OCI-LY7 (cell line): ENCODE measurements at regions not wholly inside any gene's neighbourhood (a gene's known extent, or its start where the extent isn't known, plus 50 kb on each side); places are given as distances from the start of the nearest gene placed in this dataset.

Source experiments
- BruUV-seq: library from RNA; stranded (reverse); fragments of 400-500 nt; replicated peaks from 2 replicates; lab custom pipeline; 2021; lab: Mats Ljungman, UMichigan
- CTCF ChIA-PET: fragments of 300-600 bp; sonication (Branson Sonifier 250); formaldehyde crosslinking; loops from one replicate; lab custom pipeline; 2022; ENCODE audit warnings: antibody characterized with exemption; ENCODE audit not compliant: unreplicated experiment; lab: Charles Lee
- POLR2A ChIA-PET: fragments of 300-600 bp; sonication (Branson Sonifier 250); formaldehyde crosslinking; loops from one replicate; lab custom pipeline; 2022; ENCODE audit warnings: antibody characterized with exemption; lab: Charles Lee
- DNase-seq: peaks from one replicate; pipeline ENCODE4 v3.0.0-alpha.2; 2015; ENCODE audit warnings: low spot score
- H2AFZ ChIP-seq: fragments of 200-600 bp; sonication (generic), shearing (Covaris generic); 2 replicates; pipeline ENCODE4 v1.6.1; 2014; ENCODE audit warnings: mild to moderate bottlenecking, antibody characterized with exemption, low read length, moderate library complexity
- H3K27ac ChIP-seq: fragments of 200-600 bp; sonication (generic); 2 replicates; pipeline ENCODE4 v1.5.1; 2014; ENCODE audit warnings: mixed run types, low read depth, mild to moderate bottlenecking, moderate library complexity, low read length, inconsistent platforms; ENCODE audit not compliant: poor library complexity, severe bottlenecking
- H3K36me3 ChIP-seq: fragments of 200-600 bp; sonication (generic); 2 replicates; pipeline ENCODE4 v1.6.1; 2014; ENCODE audit warnings: mild to moderate bottlenecking, antibody characterized with exemption, low read length, moderate library complexity, mixed read lengths; ENCODE audit not compliant: insufficient read depth
- H3K4me1 ChIP-seq: fragments of 200-600 bp; sonication (generic); 2 replicates; pipeline ENCODE4 v1.5.1; 2014; ENCODE audit warnings: mild to moderate bottlenecking, low read length; ENCODE audit not compliant: insufficient read depth, poor library complexity, severe bottlenecking
- H3K4me2 ChIP-seq: fragments of 200-600 bp; sonication (generic); 2 replicates; pipeline ENCODE4 v1.6.1; 2014; ENCODE audit warnings: mild to moderate bottlenecking, low read length
- H3K4me3 ChIP-seq: fragments of 200-600 bp; sonication (generic); 2 replicates; pipeline ENCODE4 v1.5.1; 2014; ENCODE audit warnings: mild to moderate bottlenecking, low read depth, low read length; ENCODE audit not compliant: poor library complexity, severe bottlenecking
- H3K79me2 ChIP-seq: fragments of 200-600 bp; sonication (generic); 2 replicates; pipeline ENCODE4 v1.6.1; 2016; ENCODE audit warnings: low read depth, mild to moderate bottlenecking, low read length, moderate library complexity, mixed read lengths; ENCODE audit not compliant: insufficient read depth
- H3K9me2 ChIP-seq: fragments of 200-600 bp; sonication (generic); 2 replicates; pipeline ENCODE4 v1.6.1; 2016; ENCODE audit warnings: mild to moderate bottlenecking, low read length, mixed read lengths; ENCODE audit not compliant: insufficient read depth
- H3K9me3 ChIP-seq: fragments of 200-600 bp; sonication (generic); 2 replicates; pipeline ENCODE4 v1.6.1; 2014; ENCODE audit warnings: mild to moderate bottlenecking, mixed run types, low read length, mixed read lengths
- H4K20me1 ChIP-seq: fragments of 200-600 bp; sonication (generic); 2 replicates; pipeline ENCODE4 v1.6.1; 2014; ENCODE audit warnings: mild to moderate bottlenecking, antibody characterized with exemption, low read length, moderate library complexity, mixed read lengths; ENCODE audit not compliant: insufficient read depth
- EZH2phosphoT487 ChIP-seq: fragments of 200-600 bp; sonication (generic); IDR thresholded peaks from 2 replicates; pipeline ENCODE4 v1.6.1; 2018; ENCODE audit warnings: low read depth, borderline replicate concordance, mild to moderate bottlenecking, mixed run types, antibody characterized with exemption, low read length, moderate library complexity, mixed read lengths
- intact Hi-C: fragments of 100-400 bp; cut with micrococcal nuclease; formaldehyde crosslinking; loops from one replicate; pipeline ENCODE4 v1.10.0; 2022; ENCODE audit not compliant: unreplicated experiment
- TF ChIP-seq, protein P1 (sequence below): fragments of 200-600 bp; sonication (generic); conservative IDR thresholded peaks from 2 replicates; pipeline ENCODE4 v1.5.1; 2014; ENCODE audit warnings: mild to moderate bottlenecking, antibody characterized with exemption, low read length, moderate library complexity, mixed read lengths

DNA sequence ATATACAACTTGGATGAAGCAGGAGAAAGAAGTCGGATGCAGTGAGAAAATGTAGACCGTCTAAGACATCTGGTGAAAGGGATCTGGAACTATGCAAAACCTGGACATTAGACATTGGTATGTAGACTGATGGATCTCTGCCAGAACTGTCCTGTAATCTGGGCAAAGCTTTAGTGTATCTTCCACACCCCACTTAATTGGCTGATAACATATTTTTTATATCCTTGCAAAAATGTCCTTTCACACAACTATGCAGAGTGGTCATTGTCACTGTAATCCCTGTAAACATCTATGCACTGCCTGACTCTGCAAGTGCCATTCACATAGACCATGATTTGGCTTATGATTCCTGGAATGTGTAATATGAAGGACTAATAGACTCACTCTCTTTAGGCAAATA, 163.1 kb downstream of the TUSC7 start:
- Histone ChIP-seq H3K9me2 (no peaks in the 10 kb centered on the region), H3K27ac (no peak overlapping the region), H3K4me2 (no peak overlapping the region), H3K4me3 (no peak overlapping the region), H3K36me3 (no peaks in the 10 kb centered on the region), H3K79me2 (no peaks in the 10 kb centered on the region), H2AFZ (no peak overlapping the region), H3K4me1 (no peaks in the 10 kb centered on the region), H4K20me1 (no peaks in the 10 kb centered on the region), H3K9me3 (no peaks in the 10 kb centered on the region)
- intact Hi-C loops = no loop called here
- no peak for DNase-seq
- BruUV-seq = no TSS peak
- TF ChIP-seq EZH2phosphoT487 = no peak
- TF ChIP-seq, protein P1, sequence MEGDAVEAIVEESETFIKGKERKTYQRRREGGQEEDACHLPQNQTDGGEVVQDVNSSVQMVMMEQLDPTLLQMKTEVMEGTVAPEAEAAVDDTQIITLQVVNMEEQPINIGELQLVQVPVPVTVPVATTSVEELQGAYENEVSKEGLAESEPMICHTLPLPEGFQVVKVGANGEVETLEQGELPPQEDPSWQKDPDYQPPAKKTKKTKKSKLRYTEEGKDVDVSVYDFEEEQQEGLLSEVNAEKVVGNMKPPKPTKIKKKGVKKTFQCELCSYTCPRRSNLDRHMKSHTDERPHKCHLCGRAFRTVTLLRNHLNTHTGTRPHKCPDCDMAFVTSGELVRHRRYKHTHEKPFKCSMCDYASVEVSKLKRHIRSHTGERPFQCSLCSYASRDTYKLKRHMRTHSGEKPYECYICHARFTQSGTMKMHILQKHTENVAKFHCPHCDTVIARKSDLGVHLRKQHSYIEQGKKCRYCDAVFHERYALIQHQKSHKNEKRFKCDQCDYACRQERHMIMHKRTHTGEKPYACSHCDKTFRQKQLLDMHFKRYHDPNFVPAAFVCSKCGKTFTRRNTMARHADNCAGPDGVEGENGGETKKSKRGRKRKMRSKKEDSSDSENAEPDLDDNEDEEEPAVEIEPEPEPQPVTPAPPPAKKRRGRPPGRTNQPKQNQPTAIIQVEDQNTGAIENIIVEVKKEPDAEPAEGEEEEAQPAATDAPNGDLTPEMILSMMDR = no peak
- POLR2A ChIA-PET = interaction anchor here (0.8 to 1.5 kb wide), 2 partner anchors 10 to 11 kb away, joined by 3 to 4 read pairs; no protein-coding TSS in a partner anchor
- CTCF ChIA-PET = no interaction called here

DNA sequence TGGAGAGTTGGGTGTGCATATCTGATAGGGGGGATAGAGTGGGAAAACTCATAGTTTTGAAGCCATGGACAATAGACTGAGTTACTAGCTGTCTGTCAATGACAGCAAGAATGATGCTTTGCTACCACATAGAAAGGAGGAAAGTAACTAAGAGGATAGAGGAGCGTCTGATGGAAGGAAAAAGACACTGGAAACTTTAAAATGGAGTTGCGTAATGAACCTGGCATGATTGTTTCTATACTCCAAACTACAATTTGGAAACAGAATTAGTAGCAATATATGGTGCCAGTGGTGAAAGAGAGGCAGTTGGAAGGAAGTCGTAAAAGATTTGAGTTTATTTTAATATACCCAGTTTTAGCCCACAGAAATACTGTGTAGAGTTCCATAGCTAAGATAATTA, 163.6 kb downstream of the TUSC7 start:
- no peak overlapping the region for H3K4me2 ChIP-seq
- no peaks in the 10 kb centered on the region for H3K36me3 ChIP-seq
- no peak for DNase-seq
- no peaks in the 10 kb centered on the region for H3K9me2 ChIP-seq
- no peak overlapping the region for H2AFZ ChIP-seq
- no peaks in the 10 kb centered on the region for H3K4me1 ChIP-seq
- no peak overlapping the region for H3K27ac ChIP-seq
- CTCF ChIA-PET = no interaction called here
- BruUV-seq = no TSS peak
- POLR2A ChIA-PET = interaction anchor here (0.8 kb wide), 1 partner anchor 11 kb away, joined by 3 read pairs; no protein-coding TSS in a partner anchor
- no peaks in the 10 kb centered on the region for H3K79me2 ChIP-seq
- no peaks in the 10 kb centered on the region for H3K9me3 ChIP-seq
- no peaks in the 10 kb centered on the region for H4K20me1 ChIP-seq
- TF ChIP-seq, protein P1 = no peak
- TF ChIP-seq EZH2phosphoT487 = no peak
- no peak overlapping the region for H3K4me3 ChIP-seq
- intact Hi-C loops = no loop called here

GRCh38 chr3:116877968-116878367, 168.4 kb downstream of the TUSC7 start:
- H3K9me3 ChIP-seq = no peaks in the 10 kb centered on the region
- H2AFZ ChIP-seq = no peak overlapping the region
- no peak for DNase-seq
- CTCF ChIA-PET = no interaction called here
- intact Hi-C loops = no loop called here
- H3K9me2 ChIP-seq = no peaks in the 10 kb centered on the region
- no peak for TF ChIP-seq EZH2phosphoT487
- TF ChIP-seq, protein P1 = no peak
- no peak overlapping the region for H3K4me2 ChIP-seq
- POLR2A ChIA-PET = interaction anchor here (1.4 kb wide), 1 partner anchor 10 kb away, joined by 3 read pairs; no protein-coding TSS in a partner anchor
- H3K27ac ChIP-seq = no peak overlapping the region
- no peaks in the 10 kb centered on the region for H3K4me1 ChIP-seq
- H3K36me3 ChIP-seq = no peaks in the 10 kb centered on the region
- no peak overlapping the region for H3K4me3 ChIP-seq
- no peaks in the 10 kb centered on the region for H4K20me1 ChIP-seq
- no peaks in the 10 kb centered on the region for H3K79me2 ChIP-seq
- no TSS peak for BruUV-seq
